ENCODE measurements at regions not wholly inside any gene's neighbourhood (a gene's known extent, or its start where the extent isn't known, plus 50 kb on each side); places are given as distances from the start of the nearest gene placed in this dataset.
"Not testable (repeated sequence)": the region's sequence is repeated elsewhere in the genome, so short reads cannot be mapped to it uniquely, and the experiment has no call there.

GRCh38 chr2:84201158-84201557 lies 257.9 kb downstream of the SUCLG1 start:
- ATAC-seq (replicated peaks; ENCODE audit: extremely low read depth, poor library complexity, severe bottlenecking): no peak
- no peak overlapping the region for H3K4me3 Mint-ChIP-seq
- H3K9me3 Mint-ChIP-seq: no peaks in the 10 kb centered on the region
- H3K4me1 Mint-ChIP-seq: peaks cover 5% of the 10 kb centered on the region
- DNase-seq (ENCODE audit: low spot score in 2 of 2): no peak
- H3K36me3 Mint-ChIP-seq (ENCODE audit: insufficient read depth): peaks cover 2% of the 10 kb centered on the region
- H3K27me3 Mint-ChIP-seq: peaks cover 24% of the 10 kb centered on the region
- H3K27ac Mint-ChIP-seq (ENCODE audit: low read depth): no peak overlapping the region

- ATAC-seq (replicated peaks; ENCODE audit: extremely low read depth, poor library complexity, severe bottlenecking) (no peak), DNase-seq (ENCODE audit: low spot score in 2 of 2) (no peak)
- H3K36me3 Mint-ChIP-seq (ENCODE audit: insufficient read depth): peaks cover 2% of the 10 kb centered on the region
- H3K9me3 Mint-ChIP-seq: no peaks in the 10 kb centered on the region
- no peak overlapping the region for H3K4me3 Mint-ChIP-seq
- H3K4me1 Mint-ChIP-seq: peaks cover 5% of the 10 kb centered on the region
- H3K27ac Mint-ChIP-seq (ENCODE audit: low read depth): no peak overlapping the region
- H3K27me3 Mint-ChIP-seq: peaks cover 9% of the 10 kb centered on the region
Measured at GRCh38 chr2:84197901-84198300, 261.2 kb downstream of the SUCLG1 start.

- Mint-ChIP-seq H3K27ac (ENCODE audit: low read depth) (no peak overlapping the region), H3K27me3 (peaks cover 6% of the 10 kb centered on the region), H3K4me1 (no peaks in the 10 kb centered on the region), H3K9me3 (no peaks in the 10 kb centered on the region), H3K36me3 (ENCODE audit: insufficient read depth) (peaks cover 2% of the 10 kb centered on the region), H3K4me3 (no peak overlapping the region)
- ATAC-seq (replicated peaks; ENCODE audit: extremely low read depth, poor library complexity, severe bottlenecking): no peak
- no peak for DNase-seq (ENCODE audit: low spot score in 2 of 2)
Measured at GRCh38 chr2:84194949-84195644, 264.0 kb downstream of the SUCLG1 start.

GRCh38 chr2:84194181-84194580 lies 264.9 kb downstream of the SUCLG1 start:
- Mint-ChIP-seq H3K36me3 (ENCODE audit: insufficient read depth) (peaks cover 2% of the 10 kb centered on the region), H3K27ac (ENCODE audit: low read depth) (no peak overlapping the region), H3K4me1 (no peaks in the 10 kb centered on the region), H3K4me3 (no peak overlapping the region), H3K9me3 (no peaks in the 10 kb centered on the region), H3K27me3 (no peaks in the 10 kb centered on the region)
- ATAC-seq (replicated peaks; ENCODE audit: extremely low read depth, poor library complexity, severe bottlenecking) (no peak), DNase-seq (ENCODE audit: low spot score in 2 of 2) (no peak)

GRCh38 chr2:84187258-84187657 lies 271.8 kb downstream of the SUCLG1 start:
- Mint-ChIP-seq H3K4me1 (no peaks in the 10 kb centered on the region), H3K4me3 (no peak overlapping the region), H3K9me3 (no peaks in the 10 kb centered on the region), H3K27me3 (no peaks in the 10 kb centered on the region), H3K36me3 (ENCODE audit: insufficient read depth) (no peaks in the 10 kb centered on the region), H3K27ac (ENCODE audit: low read depth) (no peak overlapping the region)
- no peak for DNase-seq (ENCODE audit: low spot score in 2 of 2)
- no peak for ATAC-seq (replicated peaks; ENCODE audit: extremely low read depth, poor library complexity, severe bottlenecking)

GRCh38 chr2:84181927-84182326 lies 277.2 kb downstream of the SUCLG1 start:
- DNase-seq (ENCODE audit: low spot score in 2 of 2): no peak
- H3K9me3 Mint-ChIP-seq: no peaks in the 10 kb centered on the region
- ATAC-seq (replicated peaks; ENCODE audit: extremely low read depth, poor library complexity, severe bottlenecking): no peak
- H3K4me3 Mint-ChIP-seq: no peak overlapping the region
- peaks cover 6% of the 10 kb centered on the region for H3K27me3 Mint-ChIP-seq
- no peaks in the 10 kb centered on the region for H3K4me1 Mint-ChIP-seq
- no peak overlapping the region for H3K27ac Mint-ChIP-seq (ENCODE audit: low read depth)
- H3K36me3 Mint-ChIP-seq (ENCODE audit: insufficient read depth): no peaks in the 10 kb centered on the region

- DNase-seq (ENCODE audit: low spot score in 2 of 2) (no peak), ATAC-seq (replicated peaks; ENCODE audit: extremely low read depth, poor library complexity, severe bottlenecking) (no peak)
- no peak overlapping the region for H3K27ac Mint-ChIP-seq (ENCODE audit: low read depth)
- H3K9me3 Mint-ChIP-seq: no peaks in the 10 kb centered on the region
- H3K4me3 Mint-ChIP-seq: no peak overlapping the region
- no peaks in the 10 kb centered on the region for H3K4me1 Mint-ChIP-seq
- H3K36me3 Mint-ChIP-seq (ENCODE audit: insufficient read depth): no peaks in the 10 kb centered on the region
- peaks cover 6% of the 10 kb centered on the region for H3K27me3 Mint-ChIP-seq
Measured at GRCh38 chr2:84177733-84178132, 281.3 kb downstream of the SUCLG1 start.

GRCh38 chr2:84175970-84176369 lies 283.1 kb downstream of the SUCLG1 start:
- Mint-ChIP-seq H3K4me3 (no peak overlapping the region), H3K4me1 (no peaks in the 10 kb centered on the region), H3K9me3 (no peaks in the 10 kb centered on the region), H3K27me3 (peaks cover 6% of the 10 kb centered on the region), H3K27ac (ENCODE audit: low read depth) (no peak overlapping the region), H3K36me3 (ENCODE audit: insufficient read depth) (no peaks in the 10 kb centered on the region)
- no peak for ATAC-seq (replicated peaks; ENCODE audit: extremely low read depth, poor library complexity, severe bottlenecking)
- DNase-seq (ENCODE audit: low spot score in 2 of 2): no peak

- Mint-ChIP-seq H3K27ac (ENCODE audit: low read depth) (no peak overlapping the region), H3K4me1 (no peaks in the 10 kb centered on the region), H3K9me3 (no peaks in the 10 kb centered on the region), H3K27me3 (peaks cover 6% of the 10 kb centered on the region), H3K4me3 (no peak overlapping the region), H3K36me3 (ENCODE audit: insufficient read depth) (no peaks in the 10 kb centered on the region)
- DNase-seq (ENCODE audit: low spot score in 2 of 2): no peak
- ATAC-seq (replicated peaks; ENCODE audit: extremely low read depth, poor library complexity, severe bottlenecking): no peak
Measured at GRCh38 chr2:84175340-84175739, 283.7 kb downstream of the SUCLG1 start.

GRCh38 chr2:84173041-84173440 lies 286.0 kb downstream of the SUCLG1 start:
- no peaks in the 10 kb centered on the region for H3K27me3 Mint-ChIP-seq
- DNase-seq (ENCODE audit: low spot score in 2 of 2) (no peak), ATAC-seq (replicated peaks; ENCODE audit: extremely low read depth, poor library complexity, severe bottlenecking) (no peak)
- H3K36me3 Mint-ChIP-seq (ENCODE audit: insufficient read depth): no peaks in the 10 kb centered on the region
- no peak overlapping the region for H3K27ac Mint-ChIP-seq (ENCODE audit: low read depth)
- H3K4me1 Mint-ChIP-seq: no peaks in the 10 kb centered on the region
- no peaks in the 10 kb centered on the region for H3K9me3 Mint-ChIP-seq
- H3K4me3 Mint-ChIP-seq: no peak overlapping the region

- Mint-ChIP-seq H3K9me3 (no peaks in the 10 kb centered on the region), H3K27me3 (no peaks in the 10 kb centered on the region), H3K4me1 (no peaks in the 10 kb centered on the region), H3K27ac (ENCODE audit: low read depth) (no peak overlapping the region), H3K36me3 (ENCODE audit: insufficient read depth) (peaks cover 2% of the 10 kb centered on the region), H3K4me3 (no peak overlapping the region)
- no peak for DNase-seq (ENCODE audit: low spot score in 2 of 2)
- ATAC-seq (replicated peaks; ENCODE audit: extremely low read depth, poor library complexity, severe bottlenecking): no peak
Measured at GRCh38 chr2:84170979-84171378, 288.1 kb downstream of the SUCLG1 start.

GRCh38 chr2:84169871-84170270 lies 289.2 kb downstream of the SUCLG1 start:
- Mint-ChIP-seq H3K4me1 (no peaks in the 10 kb centered on the region), H3K27me3 (no peaks in the 10 kb centered on the region), H3K4me3 (no peak overlapping the region), H3K36me3 (ENCODE audit: insufficient read depth) (peaks cover 2% of the 10 kb centered on the region), H3K27ac (ENCODE audit: low read depth) (no peak overlapping the region), H3K9me3 (no peaks in the 10 kb centered on the region)
- ATAC-seq (replicated peaks; ENCODE audit: extremely low read depth, poor library complexity, severe bottlenecking): no peak
- no peak for DNase-seq (ENCODE audit: low spot score in 2 of 2)

- not testable (repeated sequence) for H3K27me3 Mint-ChIP-seq; ATAC-seq (replicated peaks; ENCODE audit: extremely low read depth, poor library complexity, severe bottlenecking); H3K4me3 Mint-ChIP-seq; H3K4me1 Mint-ChIP-seq; H3K9me3 Mint-ChIP-seq; H3K27ac Mint-ChIP-seq (ENCODE audit: low read depth); H3K36me3 Mint-ChIP-seq (ENCODE audit: insufficient read depth); DNase-seq (ENCODE audit: low spot score in 2 of 2)
Measured at GRCh38 chr2:84168552-84168951, 290.5 kb downstream of the SUCLG1 start.

All from central memory CD8-positive, alpha-beta T cell (primary cell).